ENCODE measurements at regions not wholly inside any gene's neighbourhood (a gene's known extent, or its start where the extent isn't known, plus 50 kb on each side); places are given as distances from the start of the nearest gene placed in this dataset.

- H3K27me3 ChIP-seq, result peaks cover 0 to 17% (median 4%) of the 10 kb centered on the region in 7 donors
- intact Hi-C loops (cut with DNase I), result no loop called here
- H3K4me1 ChIP-seq, result no peaks in the 10 kb centered on the region
- DNase-seq (no peak), ATAC-seq (no peak)
- no peak overlapping the region for H3K4me3 ChIP-seq
- no peaks in the 10 kb centered on the region for H3K36me3 ChIP-seq
- 70 to 76% methylated on average over 2 of the region's 2 CpGs for WGBS, 2 donors
- peaks cover 0 to 2% (median 0%) of the 10 kb centered on the region in 11 donors for H3K9me3 ChIP-seq
- no peak for TF ChIP-seq CTCF (IDR thresholded peaks at IDR 0.05)
- H3K27ac ChIP-seq, result no peak overlapping the region
Observed at GRCh38 chr2:103295591-103295990, 533.8 kb downstream of the TMEM182 start.

DNA sequence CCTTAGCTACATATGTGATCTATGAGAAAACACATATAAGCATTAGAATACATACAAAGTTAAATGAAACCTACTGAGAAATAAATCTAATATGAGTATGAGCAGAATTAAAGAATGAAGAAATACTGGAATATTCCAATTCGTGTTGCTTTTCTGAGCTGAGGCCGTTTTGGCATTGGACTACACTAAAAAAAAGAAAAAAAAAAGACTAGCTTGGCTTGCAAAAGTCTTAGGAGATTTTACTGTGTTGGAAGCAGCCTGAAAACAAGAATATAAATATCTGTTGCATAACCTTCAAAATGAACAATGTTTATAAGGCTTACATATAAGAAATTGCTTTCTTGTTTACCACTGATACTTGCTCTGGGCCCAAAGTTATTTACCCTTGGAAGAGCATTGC is 562.8 kb downstream of the TMEM182 start:
- no peak for TF ChIP-seq CTCF (IDR thresholded peaks at IDR 0.05)
- no peak for ATAC-seq
- H3K4me1 ChIP-seq, result no peaks in the 10 kb centered on the region
- peaks cover 0 to 9% (median 0%) of the 10 kb centered on the region in 11 donors for H3K9me3 ChIP-seq
- no peaks in the 10 kb centered on the region for H3K36me3 ChIP-seq
- no peak for DNase-seq
- intact Hi-C loops (cut with DNase I), result no loop called here
- no peak overlapping the region for H3K4me3 ChIP-seq
- H3K27ac ChIP-seq, result no peak overlapping the region
- no peaks in the 10 kb centered on the region for H3K27me3 ChIP-seq
- 65 to 73% methylated on average over 2 of the region's 2 CpGs for WGBS, 2 donors

DNA sequence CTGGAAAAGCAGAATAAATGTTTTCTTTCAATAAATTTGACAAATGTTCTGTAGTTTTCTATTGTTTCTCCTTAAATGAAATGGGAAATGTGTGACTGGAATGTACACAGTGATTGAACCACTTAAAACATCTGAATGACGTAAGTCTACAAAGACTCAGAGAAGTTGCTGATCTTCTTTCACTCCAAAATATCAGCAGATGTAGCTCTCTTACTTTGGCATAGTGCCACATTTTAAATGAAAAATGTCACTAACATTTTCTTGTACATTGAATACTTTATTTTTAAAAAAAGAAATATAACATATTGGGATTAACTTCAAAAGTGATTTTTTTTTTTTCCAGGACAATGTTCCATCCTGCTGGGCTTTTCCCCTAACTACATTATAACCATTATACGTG is 565.6 kb downstream of the TMEM182 start:
- H3K4me1 ChIP-seq, result no peaks in the 10 kb centered on the region

DNA sequence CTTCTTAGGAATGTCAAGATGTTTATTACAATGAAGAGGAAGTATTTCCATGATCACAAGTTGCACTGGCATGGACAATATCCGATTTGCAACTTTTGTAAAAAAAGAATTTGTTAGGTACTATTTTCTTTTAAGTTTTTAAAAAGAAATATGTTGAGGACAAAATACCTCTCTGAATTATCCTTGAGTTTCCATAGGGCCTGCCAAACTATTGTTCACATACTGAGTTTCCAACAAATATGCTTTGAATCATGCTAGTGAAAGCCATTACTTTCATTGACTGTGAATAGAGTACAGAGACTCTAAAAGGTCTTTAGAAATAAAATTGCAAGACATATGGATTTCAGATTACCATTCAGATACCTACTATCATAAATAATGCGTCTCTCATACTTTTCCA is 566.1 kb downstream of the TMEM182 start:
- intact Hi-C loops (cut with DNase I), result no loop called here
- no peak for TF ChIP-seq CTCF (IDR thresholded peaks at IDR 0.05)
- Histone ChIP-seq H3K4me3 (no peak overlapping the region), H3K27me3 (no peaks in the 10 kb centered on the region), H3K4me1 (no peaks in the 10 kb centered on the region), H3K9me3 (peaks cover 0 to 9% (median 0%) of the 10 kb centered on the region in 11 donors), H3K36me3 (no peaks in the 10 kb centered on the region), H3K27ac (no peak overlapping the region)
- ATAC-seq (no peak), DNase-seq (no peak)
- 82 to 86% methylated on average over 2 of the region's 2 CpGs for WGBS, 2 donors

More for the DNA sequence above, 565.6 kb downstream of the TMEM182 start:
- H3K9me3 ChIP-seq, result peaks cover 0 to 15% (median 0%) of the 10 kb centered on the region in 11 donors
- ATAC-seq (no peak), DNase-seq (no peak)
- 74 to 82% methylated on average over 2 of the region's 2 CpGs for WGBS, 2 donors
- no peak for TF ChIP-seq CTCF (IDR thresholded peaks at IDR 0.05)
- no peaks in the 10 kb centered on the region for H3K27me3 ChIP-seq
- H3K4me3 ChIP-seq, result no peak overlapping the region
- intact Hi-C loops (cut with DNase I), result no loop called here
- H3K27ac ChIP-seq, result no peak overlapping the region
- H3K36me3 ChIP-seq, result no peaks in the 10 kb centered on the region
